PC-3 (cell line): ENCODE measurements at regions not wholly inside any gene's neighbourhood (a gene's known extent, or its start where the extent isn't known, plus 50 kb on each side); places are given as distances from the start of the nearest gene placed in this dataset.

Experiments
- ATAC-seq: fragments of 200-7000 bp; cut with Tn5 transposase; 2 replicates; pipeline ENCODE4 v1.9.1; 2020; ENCODE audit warnings: mild to moderate bottlenecking, moderate library complexity
- BruUV-seq: library from RNA; stranded (reverse); fragments of 400-500 nt; replicated peaks from 2 replicates; lab custom pipeline; 2021; lab: Mats Ljungman, UMichigan
- CTCF ChIA-PET: fragments of 300-600 bp; sonication (Branson Sonifier 250); formaldehyde crosslinking; loops from one replicate; lab custom pipeline; 2022; ENCODE audit warnings: antibody characterized with exemption; lab: Charles Lee
- POLR2A ChIA-PET: fragments of 300-600 bp; sonication (Branson Sonifier 250); formaldehyde crosslinking; loops from one replicate; lab custom pipeline; 2022; ENCODE audit warnings: antibody characterized with exemption; ENCODE audit not compliant: unreplicated experiment; lab: Charles Lee
- DNase-seq: peaks from one replicate; pipeline ENCODE4 v3.0.0-alpha.2; 2015
- H2AFZ ChIP-seq: fragments of 300-600 bp; sonication (generic); 2 replicates; pipeline ENCODE4 v1.6.0; 2016; ENCODE audit warnings: antibody characterized with exemption, low read length
- H3F3A ChIP-seq: fragments of 300-600 bp; sonication (generic); one replicate; pipeline ENCODE4 v1.6.0; 2017; ENCODE audit warnings: antibody characterized with exemption, low read length, control low read depth, mild to moderate bottlenecking; ENCODE audit not compliant: unreplicated experiment
- H3K27ac ChIP-seq: fragments of 300-600 bp; sonication (generic); 2 replicates; pipeline ENCODE4 v1.5.1; 2016; ENCODE audit warnings: mild to moderate bottlenecking, low read length
- H3K27me3 ChIP-seq: fragments of 300-600 bp; sonication (generic); 2 replicates; pipeline ENCODE4 v1.6.1; 2016; ENCODE audit warnings: low read length, mixed read lengths
- H3K36me3 ChIP-seq: fragments of 300-600 bp; sonication (generic); 2 replicates; pipeline ENCODE4 v1.6.1; 2016; ENCODE audit warnings: low read depth, mixed run types, low read length, mixed read lengths
- H3K4me1 ChIP-seq: fragments of 300-600 bp; sonication (generic); 2 replicates; pipeline ENCODE4 v1.5.1; 2016; ENCODE audit warnings: low read length; ENCODE audit not compliant: insufficient read depth
- H3K4me2 ChIP-seq: fragments of 300-600 bp; sonication (generic); 2 replicates; pipeline ENCODE4 v1.6.0; 2016; ENCODE audit warnings: low read length
- H3K4me3 ChIP-seq: fragments of 300-600 bp; sonication (generic); 2 replicates; pipeline ENCODE4 v1.5.1; 2016; ENCODE audit warnings: mild to moderate bottlenecking, low read length, mixed read lengths
- H3K79me2 ChIP-seq: fragments of 300-600 bp; sonication (generic); 2 replicates; pipeline ENCODE4 v1.6.1; 2017; ENCODE audit warnings: low read length, mixed read lengths
- H3K9ac ChIP-seq: fragments of 300-600 bp; sonication (generic); 2 replicates; pipeline ENCODE4 v1.6.0; 2016; ENCODE audit warnings: mild to moderate bottlenecking, low read length
- H3K9me2 ChIP-seq: fragments of 300-600 bp; sonication (generic); replicated peaks from 2 replicates; pipeline ENCODE4 v1.6.1; 2016; ENCODE audit warnings: mixed run types, low read length, mixed read lengths
- H3K9me3 ChIP-seq: fragments of 300-600 bp; sonication (generic); 2 replicates; pipeline ENCODE4 v1.6.1; 2016; ENCODE audit warnings: low read length, mixed read lengths
- H4K20me1 ChIP-seq: fragments of 300-600 bp; sonication (generic); 2 replicates; pipeline ENCODE4 v1.6.1; 2016; ENCODE audit warnings: low read length, mixed read lengths
- CTCF ChIP-seq: fragments of 300-600 bp; sonication (generic); conservative IDR thresholded peaks from 2 replicates; pipeline ENCODE4 v1.5.1; 2017; ENCODE audit warnings: antibody characterized with exemption, low read depth, mild to moderate bottlenecking, low read length
- EZH2 ChIP-seq: fragments of 300-600 bp; sonication (generic); IDR thresholded peaks from one replicate; pipeline ENCODE4 v1.6.1; 2017; ENCODE audit warnings: antibody characterized with exemption, mild to moderate bottlenecking, low read length; ENCODE audit not compliant: unreplicated experiment
- EZH2phosphoT487 ChIP-seq: fragments of 300-600 bp; sonication (generic); IDR thresholded peaks from 2 replicates; pipeline ENCODE4 v1.6.1; 2018; ENCODE audit warnings: mild to moderate bottlenecking, antibody characterized with exemption, low read length, borderline replicate concordance
- intact Hi-C: fragments of 100-400 bp; cut with micrococcal nuclease; formaldehyde crosslinking; loops from 2 replicates; pipeline ENCODE4 v1.9.0; 2023

GRCh38 chr6:113292646-113293422 is 564.3 kb upstream of the MARCKS start:
- no peak overlapping the region for H3K4me2 ChIP-seq
- H3F3A ChIP-seq = no peaks in the 10 kb centered on the region
- no peak for ATAC-seq
- no peak overlapping the region for H2AFZ ChIP-seq
- H4K20me1 ChIP-seq = no peaks in the 10 kb centered on the region
- H3K9ac ChIP-seq = no peak overlapping the region
- no peaks in the 10 kb centered on the region for H3K36me3 ChIP-seq
- ChIA-PET POLR2A (no interaction called here), CTCF (no interaction called here)
- no peaks in the 10 kb centered on the region for H3K79me2 ChIP-seq
- TF ChIP-seq CTCF = no peak
- TF ChIP-seq EZH2 = no peak
- no peak for TF ChIP-seq EZH2phosphoT487
- H3K27ac ChIP-seq = no peak overlapping the region
- no TSS peak for BruUV-seq
- H3K9me3 ChIP-seq = no peaks in the 10 kb centered on the region
- intact Hi-C loops = loop anchor here (5.0 kb wide), 1 partner anchor 416 kb away; no protein-coding TSS in a partner anchor
- no peak for DNase-seq
- no peaks in the 10 kb centered on the region for H3K9me2 ChIP-seq
- peaks cover 15% of the 10 kb centered on the region for H3K4me1 ChIP-seq
- H3K4me3 ChIP-seq = no peak overlapping the region
- H3K27me3 ChIP-seq = no peaks in the 10 kb centered on the region

- Histone ChIP-seq H3K27ac (no peak overlapping the region), H3K27me3 (no peaks in the 10 kb centered on the region), H3K4me1 (peaks cover 15% of the 10 kb centered on the region), H3F3A (no peaks in the 10 kb centered on the region), H3K36me3 (no peaks in the 10 kb centered on the region), H3K9me3 (no peaks in the 10 kb centered on the region), H3K9ac (no peak overlapping the region), H3K9me2 (no peaks in the 10 kb centered on the region), H4K20me1 (no peaks in the 10 kb centered on the region), H3K79me2 (no peaks in the 10 kb centered on the region), H3K4me2 (no peak overlapping the region), H2AFZ (no peak overlapping the region), H3K4me3 (no peak overlapping the region)
- intact Hi-C loops = loop anchor here (5.0 kb wide), 1 partner anchor 416 kb away; no protein-coding TSS in a partner anchor
- DNase-seq = no peak
- CTCF ChIA-PET = no interaction called here
- TF ChIP-seq EZH2phosphoT487 (no peak), EZH2 (no peak), CTCF (no peak)
- POLR2A ChIA-PET = no interaction called here
- no peak for ATAC-seq
- no TSS peak for BruUV-seq
Measured at GRCh38 chr6:113293423-113293740, 563.8 kb upstream of the MARCKS start.

- no peak overlapping the region for H3K9ac ChIP-seq
- no peak overlapping the region for H2AFZ ChIP-seq
- no peaks in the 10 kb centered on the region for H4K20me1 ChIP-seq
- intact Hi-C loops = no loop called here
- H3K27ac ChIP-seq = no peak overlapping the region
- DNase-seq (no peak), ATAC-seq (no peak)
- no peak overlapping the region for H3K4me3 ChIP-seq
- no peaks in the 10 kb centered on the region for H3K27me3 ChIP-seq
- H3F3A ChIP-seq = no peaks in the 10 kb centered on the region
- CTCF ChIA-PET = no interaction called here
- H3K79me2 ChIP-seq = no peaks in the 10 kb centered on the region
- peaks cover 11% of the 10 kb centered on the region for H3K4me1 ChIP-seq
- POLR2A ChIA-PET = no interaction called here
- no peak for TF ChIP-seq EZH2phosphoT487
- no peaks in the 10 kb centered on the region for H3K9me3 ChIP-seq
- H3K36me3 ChIP-seq = no peaks in the 10 kb centered on the region
- BruUV-seq = no TSS peak
- no peak overlapping the region for H3K4me2 ChIP-seq
- no peaks in the 10 kb centered on the region for H3K9me2 ChIP-seq
Measured at GRCh38 chr6:113299531-113299930, 557.6 kb upstream of the MARCKS start.
